Liver (tissue), 8 donors: ENCODE measurements at regions not wholly inside any gene's neighbourhood (a gene's known extent, or its start where the extent isn't known, plus 50 kb on each side); places are given as distances from the start of the nearest gene placed in this dataset.

Source experiments
- DNase-seq: peaks from one replicate; pipeline ENCODE4 v3.0.0-alpha.2; 2017; ENCODE audit warnings: low spot score
- H3K27ac ChIP-seq, 2 donors: one replicate each; pipeline ENCODE4 v1.7.0; 2013; ENCODE audit warnings: inconsistent platforms in 2 of 2, low read length in 2 of 2, control low read depth in 1 of 2, low read depth in 1 of 2, mild to moderate bottlenecking in 1 of 2
- H3K27me3 ChIP-seq, 4 donors: one replicate each; pipeline versions ENCODE4 v1.6.1 to v1.7.0; 2013; ENCODE audit warnings: low read length in 3 of 4, inconsistent platforms in 1 of 4, mild to moderate bottlenecking in 1 of 4, moderate library complexity in 1 of 4; ENCODE audit not compliant: control insufficient read depth in 4 of 4, insufficient read depth in 4 of 4
- H3K36me3 ChIP-seq, 4 donors: one replicate each; pipeline versions ENCODE4 v1.6.1 to v1.7.0; 2013; ENCODE audit warnings: low read length in 3 of 4, mild to moderate bottlenecking in 3 of 4, low read depth in 1 of 4, moderate library complexity in 1 of 4; ENCODE audit not compliant: control insufficient read depth in 4 of 4, insufficient read depth in 3 of 4
- H3K4me1 ChIP-seq, 4 donors: one replicate each; pipeline versions ENCODE4 v1.6.1 to v1.7.0; 2013; ENCODE audit warnings: low read length in 3 of 4, mild to moderate bottlenecking in 3 of 4, moderate library complexity in 1 of 4; ENCODE audit not compliant: control insufficient read depth in 4 of 4, insufficient read depth in 4 of 4
- H3K4me3 ChIP-seq, 3 donors: one replicate each; pipeline versions ENCODE4 v1.6.1 to v1.7.0; 2013; ENCODE audit warnings: low read length in 3 of 3, control low read depth in 1 of 3, low read depth in 1 of 3, mild to moderate bottlenecking in 1 of 3
- H3K9ac ChIP-seq, 2 donors: one replicate each; pipeline ENCODE4 v1.7.0; 2013; ENCODE audit warnings: low read length in 2 of 2, mild to moderate bottlenecking in 2 of 2, moderate library complexity in 2 of 2, control low read depth in 1 of 2, low read depth in 1 of 2
- H3K9me3 ChIP-seq, 4 donors: one replicate each; pipeline versions ENCODE4 v1.6.1 to v1.7.0; 2013; ENCODE audit warnings: low read length in 3 of 4; ENCODE audit not compliant: control insufficient read depth in 4 of 4
- FOXA1 ChIP-seq: IDR thresholded peaks from 2 replicates; pipeline ENCODE4 v1.6.1; 2016; ENCODE audit warnings: antibody characterized with exemption
- FOXA2 ChIP-seq: IDR thresholded peaks from 2 replicates; pipeline ENCODE4 v1.6.1; 2016; ENCODE audit warnings: antibody characterized with exemption
- GABPA ChIP-seq, 2 donors: IDR thresholded peaks in 1 of 2; conservative IDR thresholded peaks in 1 of 2; 2 replicates each; pipeline ENCODE4 v1.6.1; 2016; ENCODE audit warnings: antibody characterized with exemption in 2 of 2, mild to moderate bottlenecking in 1 of 2, moderate library complexity in 1 of 2
- HNF4A ChIP-seq, 2 donors: conservative IDR thresholded peaks; 2 replicates each; pipeline ENCODE4 v1.6.1; 2016; ENCODE audit warnings: antibody characterized with exemption in 2 of 2, mild to moderate bottlenecking in 2 of 2
- JUND ChIP-seq, 2 donors: IDR thresholded peaks; 2 replicates each; pipeline ENCODE4 v1.6.1; 2016; ENCODE audit warnings: antibody characterized with exemption in 2 of 2
- SP1 ChIP-seq: IDR thresholded peaks from 2 replicates; pipeline ENCODE4 v1.6.1; 2018; ENCODE audit warnings: antibody characterized with exemption, mild to moderate bottlenecking
- TAF1 ChIP-seq: conservative IDR thresholded peaks from 2 replicates; pipeline ENCODE4 v1.6.1; 2016; ENCODE audit warnings: antibody characterized with exemption, mild to moderate bottlenecking
- WGBS: extraction: QIAGEN DNeasy Blood & Tissue Kit; methylation state at CpG from one replicate; pipeline ENCODE4 v1.1.7; 2013; 5-methylcytosine and 5-hydroxymethylcytosine counted together
- TF ChIP-seq, protein P1 (sequence below): IDR thresholded peaks from 2 replicates; pipeline ENCODE4 v1.6.1; 2016; ENCODE audit warnings: antibody characterized with exemption
- TF ChIP-seq, protein P2 (sequence below): fragments of 150-350 bp; IDR thresholded peaks from 2 replicates; pipeline ENCODE4 v1.5.1; 2017; ENCODE audit warnings: improper control_type of control experiment, low read depth, low read length; ENCODE audit not compliant: missing input control
- TF ChIP-seq, protein P3 (sequence below): IDR thresholded peaks from 2 replicates; pipeline ENCODE4 v1.6.1; 2016; ENCODE audit warnings: antibody characterized with exemption, mild to moderate bottlenecking
- donor health status: healthy.
- donor health status: healthy.
- donor health status: healthy.
- donor health status: healthy.
- donor health status: healthy.

DNA sequence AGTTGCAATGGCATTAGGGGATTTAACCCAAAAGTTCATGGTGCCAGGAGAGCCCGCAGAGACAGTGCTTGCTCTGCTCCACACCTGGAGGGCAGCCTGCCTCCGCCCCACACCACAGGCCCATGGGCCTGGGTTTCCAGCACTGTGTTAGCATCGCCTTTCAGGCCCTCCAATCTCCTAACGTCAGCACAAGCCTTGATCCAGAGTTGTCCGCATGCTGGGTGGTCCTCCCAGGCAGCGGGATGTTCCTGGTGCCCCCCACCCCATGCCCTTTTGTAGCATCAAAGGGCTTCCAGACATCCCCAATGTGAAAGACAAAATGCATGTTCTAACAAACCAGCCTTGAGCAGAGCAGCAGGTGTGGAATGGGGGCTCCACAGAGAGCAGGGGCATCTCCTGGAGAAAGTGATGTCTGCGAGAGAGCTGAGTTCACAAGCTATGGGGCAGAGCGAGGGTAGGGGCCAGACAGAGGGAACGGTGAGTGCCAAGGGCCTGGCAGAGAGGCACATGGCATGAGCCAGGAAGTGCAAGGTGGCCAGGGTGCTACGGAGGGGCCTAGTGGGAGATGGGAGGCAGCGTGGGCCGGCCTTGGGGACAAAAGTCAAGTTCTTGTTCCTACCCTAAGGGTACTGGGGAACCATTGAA lies 119.2 kb downstream of the CYP26B1 start:
- Histone ChIP-seq H3K9me3 (no peaks in the 10 kb centered on the region), H3K9ac (no peak overlapping the region), H3K36me3 (no peaks in the 10 kb centered on the region), H3K27ac (no peak overlapping the region), H3K4me1 (no peaks in the 10 kb centered on the region), H3K4me3 (no peak overlapping the region), H3K27me3 (no peaks in the 10 kb centered on the region)
- DNase-seq: peak; percentile 13
- TF ChIP-seq TAF1 (no peak), FOXA2 (no peak), JUND (IDR thresholded peaks at IDR 0.05) (no peak)
- 92% methylated on average over 12 of the region's 12 CpGs for WGBS

DNA sequence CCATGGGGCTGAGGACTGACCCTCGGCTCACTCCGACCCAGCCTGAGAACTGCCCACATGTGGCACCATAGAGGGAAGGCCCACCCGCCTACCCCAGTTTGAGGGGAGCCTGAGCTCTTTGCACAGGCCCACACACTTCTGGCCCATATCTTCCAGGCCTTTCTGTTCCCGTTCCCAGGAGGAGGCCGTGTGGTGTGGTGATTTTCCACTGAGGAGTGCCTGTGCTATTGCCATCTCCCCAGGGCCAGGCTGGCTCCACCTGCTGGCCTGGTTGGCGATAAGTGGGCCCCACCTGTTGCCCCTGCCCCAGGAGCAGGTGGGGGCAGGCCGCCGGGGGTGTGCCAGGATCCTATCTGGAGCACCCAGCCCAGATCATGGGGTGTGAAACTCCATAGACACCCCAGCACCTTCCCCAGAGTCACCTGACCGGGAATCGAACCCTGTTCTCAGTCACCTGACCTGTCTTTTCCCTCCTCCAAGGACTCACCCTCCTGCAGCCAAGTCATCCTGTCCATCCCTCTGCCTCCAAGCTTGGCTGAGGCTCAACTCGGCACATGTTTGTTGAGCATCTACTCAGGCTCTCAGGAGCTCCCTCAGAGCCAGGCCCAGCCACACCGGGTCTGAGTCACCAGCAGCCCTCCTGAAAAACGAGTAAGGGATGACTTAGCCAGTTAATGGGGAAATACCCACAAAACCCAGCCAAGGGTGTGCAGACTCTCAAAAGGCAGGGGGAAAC lies 120.1 kb downstream of the CYP26B1 start:
- Histone ChIP-seq H3K27ac (no peak overlapping the region), H3K9me3 (no peaks in the 10 kb centered on the region), H3K4me1 (no peaks in the 10 kb centered on the region), H3K27me3 (no peaks in the 10 kb centered on the region), H3K36me3 (no peaks in the 10 kb centered on the region), H3K4me3 (no peak overlapping the region), H3K9ac (no peak overlapping the region)
- DNase-seq: peak; percentile 22
- no peak for TF ChIP-seq SP1
- no peak for TF ChIP-seq GABPA (IDR thresholded peaks at IDR 0.05 in 1 of 2, conservative IDR thresholded peaks at IDR 0.05 in 1 of 2)
- no peak for TF ChIP-seq HNF4A (conservative IDR thresholded peaks at IDR 0.05)
- no peak for TF ChIP-seq JUND (IDR thresholded peaks at IDR 0.05)
- TF ChIP-seq, protein P1, sequence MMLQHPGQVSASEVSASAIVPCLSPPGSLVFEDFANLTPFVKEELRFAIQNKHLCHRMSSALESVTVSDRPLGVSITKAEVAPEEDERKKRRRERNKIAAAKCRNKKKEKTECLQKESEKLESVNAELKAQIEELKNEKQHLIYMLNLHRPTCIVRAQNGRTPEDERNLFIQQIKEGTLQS: no peak
- TF ChIP-seq, protein P2, sequence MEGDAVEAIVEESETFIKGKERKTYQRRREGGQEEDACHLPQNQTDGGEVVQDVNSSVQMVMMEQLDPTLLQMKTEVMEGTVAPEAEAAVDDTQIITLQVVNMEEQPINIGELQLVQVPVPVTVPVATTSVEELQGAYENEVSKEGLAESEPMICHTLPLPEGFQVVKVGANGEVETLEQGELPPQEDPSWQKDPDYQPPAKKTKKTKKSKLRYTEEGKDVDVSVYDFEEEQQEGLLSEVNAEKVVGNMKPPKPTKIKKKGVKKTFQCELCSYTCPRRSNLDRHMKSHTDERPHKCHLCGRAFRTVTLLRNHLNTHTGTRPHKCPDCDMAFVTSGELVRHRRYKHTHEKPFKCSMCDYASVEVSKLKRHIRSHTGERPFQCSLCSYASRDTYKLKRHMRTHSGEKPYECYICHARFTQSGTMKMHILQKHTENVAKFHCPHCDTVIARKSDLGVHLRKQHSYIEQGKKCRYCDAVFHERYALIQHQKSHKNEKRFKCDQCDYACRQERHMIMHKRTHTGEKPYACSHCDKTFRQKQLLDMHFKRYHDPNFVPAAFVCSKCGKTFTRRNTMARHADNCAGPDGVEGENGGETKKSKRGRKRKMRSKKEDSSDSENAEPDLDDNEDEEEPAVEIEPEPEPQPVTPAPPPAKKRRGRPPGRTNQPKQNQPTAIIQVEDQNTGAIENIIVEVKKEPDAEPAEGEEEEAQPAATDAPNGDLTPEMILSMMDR: no peak
- TF ChIP-seq FOXA1: no peak
- 90% methylated on average over 13 of the region's 13 CpGs for WGBS

DNA sequence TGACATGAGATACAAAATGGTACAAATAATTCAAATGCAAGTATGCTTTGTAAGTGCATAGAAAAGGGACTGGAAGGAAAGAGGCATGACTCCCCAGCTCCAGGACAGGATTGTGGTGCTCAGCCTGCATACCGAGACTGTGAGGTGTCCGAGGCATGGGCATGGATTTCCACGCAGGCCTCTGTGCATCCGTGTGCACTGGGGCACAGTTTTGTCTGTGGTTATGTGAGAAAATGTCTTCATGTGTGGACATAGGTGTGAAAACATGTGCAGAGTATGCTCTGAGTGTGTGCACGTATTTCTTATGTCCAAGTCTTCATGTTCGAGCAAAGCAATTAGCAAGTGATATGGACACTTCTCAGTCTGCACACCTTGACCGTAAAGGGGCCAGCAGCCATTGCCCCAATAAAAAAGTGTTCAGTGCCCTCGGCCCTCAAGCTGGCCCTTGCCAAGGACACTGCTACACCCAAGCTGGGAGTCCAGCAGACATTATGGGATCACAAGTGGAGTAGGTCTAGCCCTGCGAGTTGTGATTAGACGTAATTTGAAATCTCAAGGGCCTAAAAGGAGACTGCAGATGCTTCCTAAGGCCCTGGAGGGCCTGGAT lies 120.7 kb downstream of the CYP26B1 start:
- H3K27ac ChIP-seq: no peak overlapping the region
- no peak for DNase-seq

More for the DNA sequence above, 120.7 kb downstream of the CYP26B1 start:
- TF ChIP-seq FOXA2 (no peak), FOXA1 (no peak), TAF1 (no peak)
- TF ChIP-seq, protein P3, sequence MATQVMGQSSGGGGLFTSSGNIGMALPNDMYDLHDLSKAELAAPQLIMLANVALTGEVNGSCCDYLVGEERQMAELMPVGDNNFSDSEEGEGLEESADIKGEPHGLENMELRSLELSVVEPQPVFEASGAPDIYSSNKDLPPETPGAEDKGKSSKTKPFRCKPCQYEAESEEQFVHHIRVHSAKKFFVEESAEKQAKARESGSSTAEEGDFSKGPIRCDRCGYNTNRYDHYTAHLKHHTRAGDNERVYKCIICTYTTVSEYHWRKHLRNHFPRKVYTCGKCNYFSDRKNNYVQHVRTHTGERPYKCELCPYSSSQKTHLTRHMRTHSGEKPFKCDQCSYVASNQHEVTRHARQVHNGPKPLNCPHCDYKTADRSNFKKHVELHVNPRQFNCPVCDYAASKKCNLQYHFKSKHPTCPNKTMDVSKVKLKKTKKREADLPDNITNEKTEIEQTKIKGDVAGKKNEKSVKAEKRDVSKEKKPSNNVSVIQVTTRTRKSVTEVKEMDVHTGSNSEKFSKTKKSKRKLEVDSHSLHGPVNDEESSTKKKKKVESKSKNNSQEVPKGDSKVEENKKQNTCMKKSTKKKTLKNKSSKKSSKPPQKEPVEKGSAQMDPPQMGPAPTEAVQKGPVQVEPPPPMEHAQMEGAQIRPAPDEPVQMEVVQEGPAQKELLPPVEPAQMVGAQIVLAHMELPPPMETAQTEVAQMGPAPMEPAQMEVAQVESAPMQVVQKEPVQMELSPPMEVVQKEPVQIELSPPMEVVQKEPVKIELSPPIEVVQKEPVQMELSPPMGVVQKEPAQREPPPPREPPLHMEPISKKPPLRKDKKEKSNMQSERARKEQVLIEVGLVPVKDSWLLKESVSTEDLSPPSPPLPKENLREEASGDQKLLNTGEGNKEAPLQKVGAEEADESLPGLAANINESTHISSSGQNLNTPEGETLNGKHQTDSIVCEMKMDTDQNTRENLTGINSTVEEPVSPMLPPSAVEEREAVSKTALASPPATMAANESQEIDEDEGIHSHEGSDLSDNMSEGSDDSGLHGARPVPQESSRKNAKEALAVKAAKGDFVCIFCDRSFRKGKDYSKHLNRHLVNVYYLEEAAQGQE: no peak
- TF ChIP-seq, protein P1: no peak
- Histone ChIP-seq H3K4me3 (no peak overlapping the region), H3K4me1 (no peaks in the 10 kb centered on the region), H3K27me3 (no peaks in the 10 kb centered on the region), H3K9ac (no peak overlapping the region), H3K36me3 (no peaks in the 10 kb centered on the region), H3K9me3 (no peaks in the 10 kb centered on the region)
- WGBS: 90% methylated on average over 10 of the region's 10 CpGs
